Smooth muscle cell (in vitro differentiated cells): ENCODE measurements at regions not wholly inside any gene's neighbourhood (a gene's known extent, or its start where the extent isn't known, plus 50 kb on each side); places are given as distances from the start of the nearest gene placed in this dataset.

Experiments used
- DNase-seq: peaks from one replicate; lab custom pipeline; 2025; ENCODE audit not compliant: unreplicated experiment; lab: John Stamatoyannopoulos, UW
- H2AFZ ChIP-seq: fragments of 200-600 bp; sonication (generic); 2 replicates; pipeline ENCODE4 v1.6.0; 2016; ENCODE audit warnings: antibody characterized with exemption, low read depth, mild to moderate bottlenecking
- H3F3A ChIP-seq: fragments of 200-600 bp; sonication (generic); 2 replicates; pipeline ENCODE4 v1.6.0; 2017; ENCODE audit warnings: antibody characterized with exemption, low read depth
- H3K27ac ChIP-seq: fragments of 200-600 bp; sonication (generic); 2 replicates; pipeline ENCODE4 v1.5.1; 2016; ENCODE audit warnings: low read depth, mild to moderate bottlenecking
- H3K27me3 ChIP-seq: fragments of 200-600 bp; sonication (generic); 2 replicates; pipeline ENCODE4 v1.6.1; 2016; ENCODE audit warnings: low read depth, mild to moderate bottlenecking
- H3K36me3 ChIP-seq: fragments of 200-600 bp; sonication (generic); 2 replicates; pipeline ENCODE4 v1.5.1; 2016; ENCODE audit warnings: low read depth
- H3K4me1 ChIP-seq: fragments of 200-600 bp; sonication (generic); 2 replicates; pipeline ENCODE4 v1.5.1; 2016; ENCODE audit warnings: low read depth
- H3K4me2 ChIP-seq: fragments of 200-600 bp; sonication (generic); 2 replicates; pipeline ENCODE4 v1.6.0; 2016; ENCODE audit warnings: mild to moderate bottlenecking
- H3K4me3 ChIP-seq: fragments of 200-600 bp; sonication (generic); 2 replicates; pipeline ENCODE4 v1.5.1; 2016; ENCODE audit warnings: mild to moderate bottlenecking
- H3K79me2 ChIP-seq: fragments of 200-600 bp; sonication (generic); 2 replicates; pipeline ENCODE4 v1.6.0; 2016; ENCODE audit warnings: low read depth, mild to moderate bottlenecking
- H3K9ac ChIP-seq: fragments of 200-600 bp; sonication (generic); 2 replicates; pipeline ENCODE4 v1.6.0; 2016; ENCODE audit warnings: low read depth
- H3K9me3 ChIP-seq: fragments of 200-600 bp; sonication (generic); replicated peaks from 2 replicates; pipeline ENCODE4 v1.5.1; 2016; ENCODE audit warnings: low read depth
- H4K20me1 ChIP-seq: fragments of 200-600 bp; sonication (generic); 2 replicates; pipeline ENCODE4 v1.6.0; 2016; ENCODE audit warnings: low read depth
- WGBS: methylation state at CpG from one replicate; pipeline ENCODE4 v1.1.7; 2016; ENCODE audit warnings: low lambda C conversion rate; 5-methylcytosine and 5-hydroxymethylcytosine counted together
- TF ChIP-seq, protein P1 (sequence below): fragments of 200-600 bp; sonication (generic); IDR thresholded peaks from 2 replicates; pipeline ENCODE4 v1.5.1; 2017; ENCODE audit warnings: borderline replicate concordance, mild to moderate bottlenecking, antibody characterized with exemption; ENCODE audit not compliant: insufficient read depth, poor library complexity, severe bottlenecking

DNA sequence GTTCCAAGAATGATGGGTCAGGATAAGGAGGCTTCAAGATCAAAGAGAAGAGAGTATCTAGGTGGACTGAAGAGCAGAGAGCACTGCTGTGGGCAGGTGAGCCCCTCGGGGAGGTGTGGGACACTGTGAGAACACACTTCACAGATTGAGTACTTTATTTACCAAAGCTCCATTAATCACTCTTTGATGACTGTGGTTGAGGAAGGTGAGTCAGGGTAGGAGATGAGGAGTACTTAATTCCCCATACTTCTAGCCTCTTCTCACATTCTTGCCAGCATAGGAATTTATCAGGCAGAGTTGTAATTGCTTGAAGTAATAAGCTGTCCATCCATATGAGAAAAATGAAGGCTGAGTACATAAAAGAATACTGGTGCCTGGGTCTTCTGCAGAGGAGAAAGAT lies 375.3 kb downstream of the PCDH10 start:
- H3K27me3 ChIP-seq, result no peaks in the 10 kb centered on the region
- H4K20me1 ChIP-seq, result no peaks in the 10 kb centered on the region
- H3K9me3 ChIP-seq, result no peaks in the 10 kb centered on the region
- H3K36me3 ChIP-seq, result no peaks in the 10 kb centered on the region
- no peak for DNase-seq
- H3K27ac ChIP-seq, result no peak overlapping the region
- H3K4me2 ChIP-seq, result no peak overlapping the region
- 83% methylated on average over 1 of the region's 1 CpG for WGBS
- no peaks in the 10 kb centered on the region for H3K4me1 ChIP-seq
- H3K4me3 ChIP-seq, result no peak overlapping the region
- no peaks in the 10 kb centered on the region for H3K79me2 ChIP-seq
- TF ChIP-seq, protein P1, sequence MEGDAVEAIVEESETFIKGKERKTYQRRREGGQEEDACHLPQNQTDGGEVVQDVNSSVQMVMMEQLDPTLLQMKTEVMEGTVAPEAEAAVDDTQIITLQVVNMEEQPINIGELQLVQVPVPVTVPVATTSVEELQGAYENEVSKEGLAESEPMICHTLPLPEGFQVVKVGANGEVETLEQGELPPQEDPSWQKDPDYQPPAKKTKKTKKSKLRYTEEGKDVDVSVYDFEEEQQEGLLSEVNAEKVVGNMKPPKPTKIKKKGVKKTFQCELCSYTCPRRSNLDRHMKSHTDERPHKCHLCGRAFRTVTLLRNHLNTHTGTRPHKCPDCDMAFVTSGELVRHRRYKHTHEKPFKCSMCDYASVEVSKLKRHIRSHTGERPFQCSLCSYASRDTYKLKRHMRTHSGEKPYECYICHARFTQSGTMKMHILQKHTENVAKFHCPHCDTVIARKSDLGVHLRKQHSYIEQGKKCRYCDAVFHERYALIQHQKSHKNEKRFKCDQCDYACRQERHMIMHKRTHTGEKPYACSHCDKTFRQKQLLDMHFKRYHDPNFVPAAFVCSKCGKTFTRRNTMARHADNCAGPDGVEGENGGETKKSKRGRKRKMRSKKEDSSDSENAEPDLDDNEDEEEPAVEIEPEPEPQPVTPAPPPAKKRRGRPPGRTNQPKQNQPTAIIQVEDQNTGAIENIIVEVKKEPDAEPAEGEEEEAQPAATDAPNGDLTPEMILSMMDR, result no peak
- H2AFZ ChIP-seq, result no peak overlapping the region
- H3K9ac ChIP-seq, result no peak overlapping the region
- no peaks in the 10 kb centered on the region for H3F3A ChIP-seq

GRCh38 chr4:133513901-133514300 lies 364.8 kb downstream of the PCDH10 start:
- Histone ChIP-seq H3K9me3 (no peaks in the 10 kb centered on the region), H3F3A (no peaks in the 10 kb centered on the region), H3K9ac (no peak overlapping the region), H4K20me1 (no peaks in the 10 kb centered on the region), H3K36me3 (no peaks in the 10 kb centered on the region), H3K4me3 (no peak overlapping the region), H3K4me2 (peak overlapping the region; percentile 13), H2AFZ (peak overlapping the region; percentile 28), H3K27me3 (no peaks in the 10 kb centered on the region), H3K27ac (no peak overlapping the region), H3K4me1 (no peaks in the 10 kb centered on the region), H3K79me2 (no peaks in the 10 kb centered on the region)
- TF ChIP-seq, protein P1, result no peak
- no peak for DNase-seq

GRCh38 chr4:133498149-133498548 lies 349.1 kb downstream of the PCDH10 start:
- Histone ChIP-seq H3K4me2 (no peak overlapping the region), H3K9ac (no peak overlapping the region), H3K4me3 (no peak overlapping the region), H3K79me2 (no peaks in the 10 kb centered on the region), H4K20me1 (no peaks in the 10 kb centered on the region), H3K9me3 (no peaks in the 10 kb centered on the region), H3K27me3 (no peaks in the 10 kb centered on the region), H2AFZ (no peak overlapping the region), H3K36me3 (no peaks in the 10 kb centered on the region), H3F3A (no peaks in the 10 kb centered on the region), H3K4me1 (peaks cover 3% of the 10 kb centered on the region), H3K27ac (no peak overlapping the region)
- TF ChIP-seq, protein P1, result no peak
- DNase-seq, result no peak
- WGBS, result 95% methylated on average over 6 of the region's 6 CpGs

GRCh38 chr4:133493776-133494175 lies 344.7 kb downstream of the PCDH10 start:
- H3K4me1 ChIP-seq, result peaks cover 4% of the 10 kb centered on the region
- H3K4me3 ChIP-seq, result no peak overlapping the region
- peak overlapping the region; percentile 49 for H3K4me2 ChIP-seq
- peak overlapping the region; percentile 75 for H2AFZ ChIP-seq
- H3K27ac ChIP-seq, result no peak overlapping the region
- TF ChIP-seq, protein P1, result no peak
- H3K27me3 ChIP-seq, result no peaks in the 10 kb centered on the region
- 69% methylated on average over 1 of the region's 1 CpG for WGBS
- no peaks in the 10 kb centered on the region for H3K9me3 ChIP-seq
- no peaks in the 10 kb centered on the region for H3F3A ChIP-seq
- DNase-seq, result no peak
- H3K9ac ChIP-seq, result no peak overlapping the region
- no peaks in the 10 kb centered on the region for H3K79me2 ChIP-seq
- H4K20me1 ChIP-seq, result no peaks in the 10 kb centered on the region
- H3K36me3 ChIP-seq, result no peaks in the 10 kb centered on the region
